AML-193 (cell line): ENCODE measurements at regions not wholly inside any gene's neighbourhood (a gene's known extent, or its start where the extent isn't known, plus 50 kb on each side); places are given as distances from the start of the nearest gene placed in this dataset.

Experiments used
- DNase-seq, 2 experiments: peaks; one replicate each; lab custom pipeline; 2025; lab: John Stamatoyannopoulos, UW

DNA sequence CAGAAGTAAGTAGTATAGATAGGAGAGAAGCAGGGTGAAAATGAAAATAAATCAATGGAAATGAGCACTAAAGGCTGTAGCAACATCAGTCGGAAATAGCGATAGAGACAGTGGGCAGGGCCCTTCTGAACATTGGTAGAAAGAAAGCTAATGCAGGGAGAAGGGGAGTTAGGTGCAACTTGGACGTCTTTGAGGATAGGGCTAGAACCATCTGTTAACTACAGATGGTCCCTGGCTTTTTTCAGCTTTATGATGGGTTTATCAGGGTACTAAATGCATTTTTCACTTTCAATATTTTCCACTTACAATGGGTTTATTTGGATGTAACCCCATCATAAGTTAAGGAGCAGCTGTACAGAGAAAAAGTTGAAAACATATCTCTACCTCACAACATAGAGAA is 72.8 kb upstream of the CNR1 start:
- no peak for DNase-seq

DNA sequence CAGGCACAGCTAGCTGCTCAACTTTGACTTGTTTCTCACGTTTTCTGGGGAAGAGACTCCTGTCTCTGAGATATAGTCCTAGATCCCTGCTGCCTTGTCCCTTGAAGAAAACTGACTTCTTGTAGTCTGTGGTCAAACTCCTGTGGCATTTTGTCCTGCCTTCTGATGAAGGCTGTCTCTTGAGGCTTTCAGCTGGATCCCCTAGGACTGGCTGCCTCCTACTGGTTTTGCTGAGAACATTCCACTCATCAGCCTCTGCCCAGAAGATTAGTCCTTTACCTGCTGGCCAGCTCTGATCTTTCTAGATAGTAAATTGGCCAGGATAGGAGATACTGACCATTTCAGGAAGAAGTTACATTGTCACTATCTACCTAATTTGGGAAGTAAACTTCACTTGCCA is 71.9 kb upstream of the CNR1 start:
- peak; percentile 11 to 54 for DNase-seq

DNA sequence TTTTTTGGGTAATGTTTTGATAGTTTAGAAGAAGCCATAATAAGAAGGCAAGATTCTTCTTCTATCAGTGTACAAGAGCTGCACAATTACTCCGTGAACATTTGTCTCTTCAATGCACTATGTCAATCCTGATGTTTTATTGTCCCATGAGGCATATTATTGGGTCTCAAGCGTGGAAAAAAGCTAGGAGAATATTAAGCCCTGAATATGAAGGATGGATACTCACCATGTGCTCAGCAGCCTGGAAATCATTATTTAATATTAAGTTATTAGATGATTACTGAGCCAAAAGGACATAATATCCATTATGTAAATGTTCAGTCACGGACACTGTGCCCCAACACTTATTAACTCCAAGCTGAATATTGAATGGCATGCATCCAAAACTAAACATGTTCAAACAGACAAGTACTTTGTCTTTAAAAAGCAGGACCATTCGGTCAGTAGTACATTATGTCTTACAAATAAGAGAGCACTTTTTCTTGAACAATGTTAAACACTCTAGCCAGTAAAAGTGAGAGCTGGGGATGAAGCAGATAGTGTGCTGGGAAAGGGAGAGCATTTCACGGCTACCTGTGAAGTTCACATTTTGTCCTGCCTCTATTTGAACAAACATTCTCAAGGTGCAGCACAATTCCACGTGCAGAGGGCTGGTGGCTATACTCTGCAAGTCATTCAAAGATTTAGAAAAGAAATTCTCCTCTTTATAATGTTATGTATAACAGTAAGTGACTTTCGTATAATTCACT is 70.6 kb upstream of the CNR1 start:
- DNase-seq = no peak

DNA sequence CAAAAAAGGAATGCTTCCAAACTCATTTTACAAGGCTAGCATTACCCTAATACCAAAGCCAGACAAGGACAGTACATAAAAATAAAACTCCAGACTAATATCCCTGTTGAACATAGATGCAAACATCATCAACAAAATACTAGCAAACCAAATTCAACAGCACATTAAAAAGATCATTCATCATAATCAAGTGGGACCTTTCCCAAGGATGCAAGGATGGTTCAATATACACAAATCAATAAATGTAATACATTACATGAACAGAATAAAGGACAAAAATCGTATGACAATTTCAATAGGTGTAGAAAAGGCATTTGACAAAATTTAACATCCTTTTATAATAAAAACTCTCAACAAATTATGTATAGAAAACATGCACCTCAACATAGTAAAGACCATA is 66.6 kb upstream of the CNR1 start:
- DNase-seq = no peak

- no peak for DNase-seq
These were observed 57.2 kb upstream of the CNR1 start for GRCh38 chr6:88223298-88223697.

- peak in 1 of 2 experiments; percentile 35 for DNase-seq
These were observed 54.3 kb upstream of the CNR1 start for GRCh38 chr6:88220493-88220892.

- DNase-seq = no peak
These were observed 50.0 kb upstream of the CNR1 start for GRCh38 chr6:88216182-88216581.
